ENCODE measurements at regions not wholly inside any gene's neighbourhood (a gene's known extent, or its start where the extent isn't known, plus 50 kb on each side); places are given as distances from the start of the nearest gene placed in this dataset.

DNA sequence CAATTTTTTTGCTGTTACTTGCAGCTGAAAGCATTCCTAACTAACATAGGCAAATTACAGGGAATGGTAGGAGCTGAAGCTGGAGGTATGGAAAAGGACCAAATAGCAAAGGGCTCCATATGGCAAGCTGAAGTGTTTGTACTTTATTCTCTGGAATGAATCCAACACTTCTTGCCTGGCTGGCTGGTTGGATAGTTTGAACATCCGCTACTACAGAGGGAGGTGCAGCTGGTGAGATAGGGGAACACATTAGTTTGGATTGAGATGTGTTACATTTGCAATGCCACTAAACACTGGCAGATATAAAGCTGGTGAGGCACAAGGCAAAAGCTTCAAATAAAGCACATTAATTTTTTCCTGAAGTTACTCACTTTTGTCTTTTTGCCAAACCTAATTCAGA lies 291.5 kb downstream of the SP3 start:
- no peaks in the 10 kb centered on the region for H3K27me3 ChIP-seq (replicated peaks; ENCODE audit: insufficient read depth, low read length)
- no peak overlapping the region for H3K4me2 ChIP-seq (ENCODE audit: low read depth, low read length)
- TF ChIP-seq CTCF (IDR thresholded peaks at IDR 0.05; ENCODE audit: low read length) (no peak), EZH2phosphoT487 (IDR thresholded peaks at IDR 0.05; ENCODE audit: low read length) (no peak), EZH2 (optimal IDR thresholded peaks at IDR 0.05; ENCODE audit: low read depth, low read length) (no peak)
- H2AFZ ChIP-seq (ENCODE audit: low read length) = no peak overlapping the region
- no peak overlapping the region for H3K9ac ChIP-seq (ENCODE audit: low read length)
- H3F3A ChIP-seq (ENCODE audit: insufficient read depth, low read length) = no peaks in the 10 kb centered on the region
- H3K4me3 ChIP-seq (ENCODE audit: low read length) = no peak overlapping the region
- H3K4me1 ChIP-seq (ENCODE audit: low read length) = no peaks in the 10 kb centered on the region
- H3K27ac ChIP-seq (ENCODE audit: low read length) = no peak overlapping the region
- H4K20me1 ChIP-seq (ENCODE audit: insufficient read depth, low read length) = no peaks in the 10 kb centered on the region
- H3K9me3 ChIP-seq (replicated peaks; ENCODE audit: insufficient read depth, low read length) = no peaks in the 10 kb centered on the region
- no peaks in the 10 kb centered on the region for H3K36me3 ChIP-seq (replicated peaks; ENCODE audit: insufficient read depth, low read length)
- H3K9me2 ChIP-seq (replicated peaks; ENCODE audit: insufficient read depth, low read length) = no peaks in the 10 kb centered on the region
- no peaks in the 10 kb centered on the region for H3K79me2 ChIP-seq (ENCODE audit: low read length)
- DNase-seq = no peak

GRCh38 chr2:173676647-173677046 lies 288.5 kb downstream of the SP3 start:
- Histone ChIP-seq H4K20me1 (ENCODE audit: insufficient read depth, low read length) (no peaks in the 10 kb centered on the region), H3K79me2 (ENCODE audit: low read length) (no peaks in the 10 kb centered on the region), H3K4me3 (ENCODE audit: low read length) (no peak overlapping the region), H3F3A (ENCODE audit: insufficient read depth, low read length) (no peaks in the 10 kb centered on the region), H3K36me3 (replicated peaks; ENCODE audit: insufficient read depth, low read length) (no peaks in the 10 kb centered on the region), H3K9me2 (replicated peaks; ENCODE audit: insufficient read depth, low read length) (no peaks in the 10 kb centered on the region), H3K4me2 (ENCODE audit: low read depth, low read length) (no peak overlapping the region), H3K27ac (ENCODE audit: low read length) (no peak overlapping the region), H3K27me3 (replicated peaks; ENCODE audit: insufficient read depth, low read length) (no peaks in the 10 kb centered on the region), H3K4me1 (ENCODE audit: low read length) (no peaks in the 10 kb centered on the region), H3K9me3 (replicated peaks; ENCODE audit: insufficient read depth, low read length) (no peaks in the 10 kb centered on the region), H3K9ac (ENCODE audit: low read length) (no peak overlapping the region), H2AFZ (ENCODE audit: low read length) (no peak overlapping the region)
- no peak for DNase-seq
- TF ChIP-seq EZH2phosphoT487 (IDR thresholded peaks at IDR 0.05; ENCODE audit: low read length) = no peak
- no peak for TF ChIP-seq EZH2 (optimal IDR thresholded peaks at IDR 0.05; ENCODE audit: low read depth, low read length)
- TF ChIP-seq CTCF (IDR thresholded peaks at IDR 0.05; ENCODE audit: low read length) = no peak

DNA sequence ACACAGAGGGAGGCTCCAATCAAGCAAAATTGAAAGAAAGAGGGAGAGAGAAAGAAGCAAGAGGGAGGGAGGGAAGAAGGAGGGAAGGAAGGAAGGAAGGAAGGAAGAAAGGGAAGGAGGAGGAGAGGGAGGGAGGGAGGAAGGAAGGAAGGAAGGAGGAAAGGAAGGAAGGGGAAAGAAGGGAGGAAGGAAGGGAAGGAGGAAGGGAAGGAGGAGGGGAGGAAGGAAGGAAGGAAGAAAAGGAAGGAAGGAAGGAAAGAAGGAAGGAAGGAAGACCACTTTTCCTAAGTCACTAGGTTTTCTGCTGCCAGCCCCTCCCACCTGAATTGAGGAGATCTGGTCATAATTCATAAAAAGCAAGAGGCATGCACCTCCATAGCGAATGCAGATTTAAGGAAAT lies 287.0 kb downstream of the SP3 start:
- H3K4me2 ChIP-seq (ENCODE audit: low read depth, low read length) = no peak overlapping the region
- H3K9me3 ChIP-seq (replicated peaks; ENCODE audit: insufficient read depth, low read length) = no peaks in the 10 kb centered on the region
- H3K9me2 ChIP-seq (replicated peaks; ENCODE audit: insufficient read depth, low read length) = no peaks in the 10 kb centered on the region
- no peaks in the 10 kb centered on the region for H3K36me3 ChIP-seq (replicated peaks; ENCODE audit: insufficient read depth, low read length)
- no peak overlapping the region for H3K4me3 ChIP-seq (ENCODE audit: low read length)
- DNase-seq = no peak
- H3K27me3 ChIP-seq (replicated peaks; ENCODE audit: insufficient read depth, low read length) = no peaks in the 10 kb centered on the region
- TF ChIP-seq EZH2phosphoT487 (IDR thresholded peaks at IDR 0.05; ENCODE audit: low read length) = no peak
- no peak for TF ChIP-seq CTCF (IDR thresholded peaks at IDR 0.05; ENCODE audit: low read length)
- TF ChIP-seq EZH2 (optimal IDR thresholded peaks at IDR 0.05; ENCODE audit: low read depth, low read length) = no peak
- H3F3A ChIP-seq (ENCODE audit: insufficient read depth, low read length) = no peaks in the 10 kb centered on the region
- no peaks in the 10 kb centered on the region for H3K79me2 ChIP-seq (ENCODE audit: low read length)
- H3K4me1 ChIP-seq (ENCODE audit: low read length) = no peaks in the 10 kb centered on the region
- no peak overlapping the region for H2AFZ ChIP-seq (ENCODE audit: low read length)
- H4K20me1 ChIP-seq (ENCODE audit: insufficient read depth, low read length) = no peaks in the 10 kb centered on the region
- H3K27ac ChIP-seq (ENCODE audit: low read length) = no peak overlapping the region
- no peak overlapping the region for H3K9ac ChIP-seq (ENCODE audit: low read length)
